Vagina (tissue), 2 donors: ENCODE measurements at regions not wholly inside any gene's neighbourhood (a gene's known extent, or its start where the extent isn't known, plus 50 kb on each side); places are given as distances from the start of the nearest gene placed in this dataset.

Experiments
- POLR2A ChIP-seq, 2 donors: fragments of 450-650 bp; IDR thresholded peaks; one replicate each; pipeline ENCODE4 v1.6.1; 2017; ENCODE audit warnings: antibody characterized with exemption in 2 of 2, mild to moderate bottlenecking in 2 of 2, moderate library complexity in 2 of 2
- POLR2AphosphoS5 ChIP-seq, 2 donors: sonication (generic); formaldehyde crosslinking; IDR thresholded peaks; one replicate each; pipeline ENCODE4 v1.9.0; 2017; ENCODE audit warnings: antibody characterized with exemption in 2 of 2, mild to moderate bottlenecking in 2 of 2, low read depth in 1 of 2; ENCODE audit not compliant: insufficient read depth in 1 of 2
- TF ChIP-seq, protein P1 (sequence below), 3 experiments: fragments of 450-650 bp in 2 of 3; fragments of 200-600 bp in 1 of 3; sonication (generic) in 1 of 3; IDR thresholded peaks; one replicate each; pipeline ENCODE4 v1.5.1; 2017 to 2019; ENCODE audit warnings: antibody characterized with exemption in 3 of 3, mild to moderate bottlenecking in 2 of 3, moderate library complexity in 2 of 3

DNA sequence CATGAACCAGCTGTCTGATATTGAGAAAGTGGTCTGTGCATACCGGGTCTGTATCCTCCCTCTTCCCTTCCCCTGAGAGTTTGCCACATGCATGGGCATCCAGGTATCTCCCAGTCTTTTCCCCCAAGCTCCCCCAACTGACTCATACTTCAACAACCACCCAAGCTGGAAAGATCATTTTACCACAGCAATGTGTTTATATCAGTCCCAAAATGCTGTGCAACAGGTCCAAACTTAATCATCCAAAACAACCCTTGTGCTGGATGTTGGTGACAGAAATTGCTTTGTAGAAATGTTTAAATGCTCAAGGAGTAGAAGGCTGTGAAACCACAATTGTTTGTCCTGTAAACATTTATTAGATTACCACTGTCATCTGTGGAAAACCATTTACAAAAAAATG lies 286.8 kb upstream of the KLF3 start:
- TF ChIP-seq POLR2AphosphoS5 (IDR thresholded peaks at IDR 0.05; ENCODE audit: insufficient read depth in 1 of 2, low read depth in 1 of 2) (no peak), POLR2A (IDR thresholded peaks at IDR 0.05) (no peak)
- TF ChIP-seq, protein P1, sequence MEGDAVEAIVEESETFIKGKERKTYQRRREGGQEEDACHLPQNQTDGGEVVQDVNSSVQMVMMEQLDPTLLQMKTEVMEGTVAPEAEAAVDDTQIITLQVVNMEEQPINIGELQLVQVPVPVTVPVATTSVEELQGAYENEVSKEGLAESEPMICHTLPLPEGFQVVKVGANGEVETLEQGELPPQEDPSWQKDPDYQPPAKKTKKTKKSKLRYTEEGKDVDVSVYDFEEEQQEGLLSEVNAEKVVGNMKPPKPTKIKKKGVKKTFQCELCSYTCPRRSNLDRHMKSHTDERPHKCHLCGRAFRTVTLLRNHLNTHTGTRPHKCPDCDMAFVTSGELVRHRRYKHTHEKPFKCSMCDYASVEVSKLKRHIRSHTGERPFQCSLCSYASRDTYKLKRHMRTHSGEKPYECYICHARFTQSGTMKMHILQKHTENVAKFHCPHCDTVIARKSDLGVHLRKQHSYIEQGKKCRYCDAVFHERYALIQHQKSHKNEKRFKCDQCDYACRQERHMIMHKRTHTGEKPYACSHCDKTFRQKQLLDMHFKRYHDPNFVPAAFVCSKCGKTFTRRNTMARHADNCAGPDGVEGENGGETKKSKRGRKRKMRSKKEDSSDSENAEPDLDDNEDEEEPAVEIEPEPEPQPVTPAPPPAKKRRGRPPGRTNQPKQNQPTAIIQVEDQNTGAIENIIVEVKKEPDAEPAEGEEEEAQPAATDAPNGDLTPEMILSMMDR (IDR thresholded peaks at IDR 0.05): no peak
